Activated CD8-positive, alpha-beta memory T cell treated with anti-CD3 and anti-CD28 coated beads for 24 hours (primary cell): ENCODE measurements at regions not wholly inside any gene's neighbourhood (a gene's known extent, or its start where the extent isn't known, plus 50 kb on each side); places are given as distances from the start of the nearest gene placed in this dataset.

Experiments used
- DNase-seq: peaks from one replicate; pipeline ENCODE4 v3.0.0-alpha.2; 2020

GRCh38 chr18:42649331-42650035, 466.0 kb downstream of the RIT2 start:
- no peak for DNase-seq

DNA sequence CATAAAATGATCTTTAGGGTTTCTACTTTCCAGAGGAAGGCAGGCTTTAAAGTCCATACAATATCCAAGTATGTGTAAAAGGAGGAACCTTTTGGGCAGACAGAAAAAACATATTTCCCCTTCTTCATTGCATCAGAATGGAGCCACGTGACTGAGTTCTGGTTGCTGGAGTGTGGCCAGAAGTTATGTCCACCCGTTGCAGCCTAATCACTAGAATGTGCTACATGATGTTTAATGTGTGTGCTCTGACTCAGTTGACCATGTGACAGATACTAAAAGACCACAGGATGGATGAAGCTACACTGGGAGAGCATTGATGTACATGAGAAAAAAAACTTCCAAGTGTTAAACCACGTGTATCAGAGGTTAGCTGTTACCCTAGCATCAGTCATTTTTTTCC, 460.9 kb downstream of the RIT2 start:
- no peak for DNase-seq

DNA sequence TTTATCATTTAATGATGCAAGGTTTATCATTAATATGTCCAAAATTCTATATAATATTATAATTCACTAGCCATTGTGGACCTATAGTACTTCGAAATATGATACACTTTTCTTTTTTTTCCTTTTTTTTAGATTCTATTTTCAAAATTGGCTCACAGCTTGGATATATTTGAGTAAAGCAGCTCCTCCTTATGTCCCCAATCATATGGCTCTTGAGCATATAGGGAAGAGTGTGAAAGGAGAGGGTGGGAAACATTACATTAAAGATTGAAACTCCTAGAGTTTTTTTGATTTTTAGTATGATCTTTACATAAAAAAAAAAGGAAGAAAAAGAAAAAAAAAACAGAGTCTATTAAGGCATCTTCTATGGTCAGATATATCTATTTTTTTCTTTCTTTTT, 457.9 kb downstream of the RIT2 start:
- DNase-seq, result no peak

GRCh38 chr18:42658171-42658570, 457.3 kb downstream of the RIT2 start:
- no peak for DNase-seq

- DNase-seq, result no peak
Observed at GRCh38 chr18:42659187-42659586, 456.3 kb downstream of the RIT2 start.

GRCh38 chr18:42670860-42671259, 444.6 kb downstream of the RIT2 start:
- no peak for DNase-seq

DNA sequence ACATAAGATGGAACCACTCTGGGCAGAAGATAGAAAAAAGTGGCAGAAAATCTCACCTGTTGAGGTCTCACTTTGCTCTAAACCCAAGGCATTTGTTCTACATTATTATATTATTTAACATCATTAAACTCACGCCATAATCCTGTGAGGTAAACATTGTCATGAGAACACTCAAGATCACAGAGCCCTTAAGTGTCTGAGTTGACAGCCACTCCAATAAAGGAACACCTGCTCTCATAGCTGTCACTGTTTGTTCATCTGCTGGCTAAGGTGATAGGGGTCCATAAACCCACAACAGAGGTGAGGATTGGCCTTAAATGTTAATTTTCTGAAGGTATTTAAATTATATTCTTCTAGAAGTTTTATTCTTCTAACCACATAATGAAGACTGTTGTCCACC, 439.7 kb downstream of the RIT2 start:
- no peak for DNase-seq

GRCh38 chr18:42683094-42683493, 432.4 kb downstream of the RIT2 start:
- no peak for DNase-seq

DNA sequence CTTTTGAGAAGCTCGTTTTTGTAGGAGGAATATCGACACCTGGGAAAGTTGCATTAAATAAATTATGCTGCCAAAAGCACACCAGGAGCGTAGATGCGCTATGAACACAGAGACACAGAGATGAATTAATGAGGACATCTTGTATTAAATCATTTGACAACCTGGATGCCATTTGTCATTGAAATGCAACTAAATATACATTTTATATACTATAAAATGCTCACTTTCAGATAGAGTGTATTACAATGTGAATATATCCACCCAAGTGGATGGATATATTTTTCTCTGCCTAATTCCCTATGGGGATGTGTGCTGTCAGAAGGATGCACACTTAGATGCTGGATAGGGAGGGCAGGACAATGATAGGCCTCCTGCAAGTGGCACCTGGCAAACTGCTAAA, 426.2 kb downstream of the RIT2 start:
- no peak for DNase-seq
